KMS-11 (cell line): ENCODE measurements at regions not wholly inside any gene's neighbourhood (a gene's known extent, or its start where the extent isn't known, plus 50 kb on each side); places are given as distances from the start of the nearest gene placed in this dataset.

Experiments used
- H2AFZ ChIP-seq: fragments of 200-600 bp; sonication (generic); 2 replicates; pipeline ENCODE4 v1.6.1; 2016; ENCODE audit warnings: antibody characterized with exemption, mixed run types, low read depth
- H3K27ac ChIP-seq: fragments of 200-600 bp; sonication (generic); 2 replicates; pipeline ENCODE4 v1.6.1; 2016; ENCODE audit warnings: mild to moderate bottlenecking, mixed run types
- H3K27me3 ChIP-seq: fragments of 200-600 bp; sonication (generic); 2 replicates; pipeline ENCODE4 v1.6.1; 2017; ENCODE audit warnings: mild to moderate bottlenecking, low read depth, mixed run types, moderate library complexity; ENCODE audit not compliant: insufficient read depth
- H3K36me3 ChIP-seq: fragments of 200-600 bp; sonication (generic); 2 replicates; pipeline ENCODE4 v1.6.1; 2017; ENCODE audit warnings: mild to moderate bottlenecking, mixed run types; ENCODE audit not compliant: insufficient read depth
- H3K4me1 ChIP-seq: fragments of 200-600 bp; sonication (generic); 2 replicates; pipeline ENCODE4 v1.6.1; 2016; ENCODE audit warnings: mild to moderate bottlenecking, low read depth, mixed run types; ENCODE audit not compliant: poor library complexity, severe bottlenecking
- H3K4me2 ChIP-seq: fragments of 200-600 bp; sonication (generic); 2 replicates; pipeline ENCODE4 v1.7.0; 2016; ENCODE audit warnings: mild to moderate bottlenecking, mixed run types
- H3K4me3 ChIP-seq: fragments of 200-600 bp; sonication (generic); IDR thresholded peaks from 2 replicates; pipeline ENCODE4 v1.6.1; 2017; ENCODE audit warnings: low read depth, low read length, mixed read lengths; ENCODE audit not compliant: insufficient read depth
- H3K79me2 ChIP-seq: fragments of 200-600 bp; sonication (generic); 2 replicates; pipeline ENCODE4 v1.6.1; 2016; ENCODE audit warnings: low read depth, mixed run types; ENCODE audit not compliant: insufficient read depth
- H3K9ac ChIP-seq: fragments of 200-600 bp; sonication (generic); 2 replicates; pipeline ENCODE4 v1.6.1; 2016; ENCODE audit warnings: mild to moderate bottlenecking, mixed run types
- H4K20me1 ChIP-seq: fragments of 200-600 bp; sonication (generic); 2 replicates; pipeline ENCODE4 v1.6.1; 2016; ENCODE audit warnings: mild to moderate bottlenecking, mixed run types; ENCODE audit not compliant: insufficient read depth
- CTCF ChIP-seq: fragments of 200-600 bp; sonication (generic); conservative IDR thresholded peaks from 2 replicates; pipeline ENCODE4 v1.6.1; 2017; ENCODE audit warnings: low read depth, mild to moderate bottlenecking, antibody characterized with exemption, low read length, moderate library complexity, mixed read lengths

GRCh38 chr3:44108481-44108880, 133.2 kb upstream of the TOPAZ1 start:
- no peak overlapping the region for H2AFZ ChIP-seq
- no peak overlapping the region for H3K4me3 ChIP-seq
- H3K36me3 ChIP-seq, result no peaks in the 10 kb centered on the region
- H3K27ac ChIP-seq, result no peak overlapping the region
- H3K4me1 ChIP-seq, result no peaks in the 10 kb centered on the region
- no peak for TF ChIP-seq CTCF
- H3K9ac ChIP-seq, result no peak overlapping the region
- H4K20me1 ChIP-seq, result no peaks in the 10 kb centered on the region
- no peak overlapping the region for H3K4me2 ChIP-seq
- H3K79me2 ChIP-seq, result no peaks in the 10 kb centered on the region
- H3K27me3 ChIP-seq, result no peaks in the 10 kb centered on the region

GRCh38 chr3:44109771-44110361, 131.8 kb upstream of the TOPAZ1 start:
- Histone ChIP-seq H3K79me2 (no peaks in the 10 kb centered on the region), H3K36me3 (no peaks in the 10 kb centered on the region)
- no peak for TF ChIP-seq CTCF

GRCh38 chr3:44110648-44111047, 131.0 kb upstream of the TOPAZ1 start:
- Histone ChIP-seq H3K4me2 (no peak overlapping the region), H3K4me3 (no peak overlapping the region), H4K20me1 (no peaks in the 10 kb centered on the region), H3K4me1 (no peaks in the 10 kb centered on the region), H3K36me3 (no peaks in the 10 kb centered on the region), H3K27ac (no peak overlapping the region), H2AFZ (no peak overlapping the region), H3K79me2 (no peaks in the 10 kb centered on the region), H3K27me3 (no peaks in the 10 kb centered on the region), H3K9ac (no peak overlapping the region)
- no peak for TF ChIP-seq CTCF

More at GRCh38 chr3:44109771-44110361, 131.8 kb upstream of the TOPAZ1 start:
- H3K27me3 ChIP-seq, result no peaks in the 10 kb centered on the region
- no peak overlapping the region for H3K27ac ChIP-seq
- H3K4me3 ChIP-seq, result no peak overlapping the region
- no peaks in the 10 kb centered on the region for H4K20me1 ChIP-seq
- no peak overlapping the region for H3K9ac ChIP-seq
- no peak overlapping the region for H3K4me2 ChIP-seq
- no peaks in the 10 kb centered on the region for H3K4me1 ChIP-seq
- H2AFZ ChIP-seq, result no peak overlapping the region

- Histone ChIP-seq H3K79me2 (no peaks in the 10 kb centered on the region), H3K4me1 (no peaks in the 10 kb centered on the region), H2AFZ (no peak overlapping the region), H3K36me3 (no peaks in the 10 kb centered on the region), H3K27ac (no peak overlapping the region), H4K20me1 (no peaks in the 10 kb centered on the region), H3K4me2 (no peak overlapping the region), H3K27me3 (no peaks in the 10 kb centered on the region), H3K9ac (no peak overlapping the region), H3K4me3 (no peak overlapping the region)
- TF ChIP-seq CTCF, result no peak
These were observed 130.2 kb upstream of the TOPAZ1 start for GRCh38 chr3:44111482-44111881.
